Memory B cell (primary cell): ENCODE measurements at regions not wholly inside any gene's neighbourhood (a gene's known extent, or its start where the extent isn't known, plus 50 kb on each side); places are given as distances from the start of the nearest gene placed in this dataset.

Experiments
- ATAC-seq: fragments of 150-1000 bp; cut with Tn5 transposase; 2 replicates; pipeline ENCODE4 v1.10.0; 2021; ENCODE audit warnings: low read depth, mild to moderate bottlenecking, moderate library complexity
- DNase-seq, 2 donors: peaks; one replicate each; pipeline ENCODE4 v3.0.0; 2022; ENCODE audit warnings: low spot score in 2 of 2
- H3K27ac Mint-ChIP-seq: one replicate; pipeline ENCODE4 v1.8.0; 2022; ENCODE audit warnings: mild to moderate bottlenecking, moderate library complexity, mixed read lengths
- H3K27me3 Mint-ChIP-seq: one replicate; pipeline ENCODE4 v1.8.0; 2022; ENCODE audit warnings: mixed read lengths
- H3K36me3 Mint-ChIP-seq: one replicate; pipeline ENCODE4 v1.8.0; 2022; ENCODE audit warnings: mild to moderate bottlenecking, mixed read lengths
- H3K4me1 Mint-ChIP-seq: one replicate; pipeline ENCODE4 v1.8.0; 2022; ENCODE audit warnings: mixed read lengths
- H3K4me3 Mint-ChIP-seq: one replicate; pipeline ENCODE4 v1.8.0; 2022; ENCODE audit warnings: mild to moderate bottlenecking, moderate library complexity, mixed read lengths
- H3K9me3 Mint-ChIP-seq: one replicate; pipeline ENCODE4 v1.8.0; 2022; ENCODE audit warnings: mixed read lengths

DNA sequence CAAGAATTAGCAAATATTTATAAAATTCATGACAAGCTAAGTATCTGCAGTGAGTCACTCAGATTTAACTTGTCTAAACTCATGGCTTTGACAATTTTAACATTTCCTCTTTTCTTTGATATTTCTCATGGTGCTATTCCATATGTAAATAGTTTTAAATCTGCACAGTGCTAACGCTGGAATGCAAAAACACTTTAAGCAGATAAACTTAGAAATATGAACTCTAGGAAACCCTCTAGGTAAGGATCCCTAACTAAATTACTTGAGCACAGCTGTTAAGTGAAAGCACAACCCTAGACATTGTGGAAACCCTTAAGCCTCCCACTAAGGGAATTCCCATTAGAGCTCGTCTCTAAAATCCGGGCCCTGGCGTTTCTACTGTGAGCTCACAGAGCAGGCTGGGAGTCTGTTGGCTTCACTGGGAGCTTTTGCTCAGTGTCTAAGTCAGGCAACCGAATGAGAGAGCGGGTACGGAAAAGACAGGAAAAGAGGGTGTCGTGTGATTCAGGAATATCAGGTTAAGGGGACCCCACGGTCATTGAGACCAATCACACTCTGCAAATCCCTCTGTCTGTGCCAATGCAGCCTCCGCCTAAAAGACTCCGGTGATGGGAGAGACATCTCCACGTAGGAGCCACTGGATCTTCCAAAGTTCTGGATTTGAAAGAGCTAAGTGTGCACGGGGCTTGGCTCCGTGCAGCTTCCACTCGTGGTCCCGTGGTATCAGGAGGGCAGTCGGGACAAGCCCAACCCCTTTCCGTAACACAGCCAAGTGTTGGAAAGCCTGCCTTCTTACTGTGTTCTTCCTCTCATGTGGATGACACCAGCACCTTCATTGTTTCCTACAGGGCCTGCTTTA lies 112.3 kb upstream of the RPS6KA2 start:
- no peak overlapping the region for H3K4me3 Mint-ChIP-seq
- DNase-seq, result no peak
- no peak for ATAC-seq
- no peaks in the 10 kb centered on the region for H3K4me1 Mint-ChIP-seq
- no peak overlapping the region for H3K27ac Mint-ChIP-seq
- no peaks in the 10 kb centered on the region for H3K36me3 Mint-ChIP-seq
- no peaks in the 10 kb centered on the region for H3K27me3 Mint-ChIP-seq
- H3K9me3 Mint-ChIP-seq, result no peaks in the 10 kb centered on the region

DNA sequence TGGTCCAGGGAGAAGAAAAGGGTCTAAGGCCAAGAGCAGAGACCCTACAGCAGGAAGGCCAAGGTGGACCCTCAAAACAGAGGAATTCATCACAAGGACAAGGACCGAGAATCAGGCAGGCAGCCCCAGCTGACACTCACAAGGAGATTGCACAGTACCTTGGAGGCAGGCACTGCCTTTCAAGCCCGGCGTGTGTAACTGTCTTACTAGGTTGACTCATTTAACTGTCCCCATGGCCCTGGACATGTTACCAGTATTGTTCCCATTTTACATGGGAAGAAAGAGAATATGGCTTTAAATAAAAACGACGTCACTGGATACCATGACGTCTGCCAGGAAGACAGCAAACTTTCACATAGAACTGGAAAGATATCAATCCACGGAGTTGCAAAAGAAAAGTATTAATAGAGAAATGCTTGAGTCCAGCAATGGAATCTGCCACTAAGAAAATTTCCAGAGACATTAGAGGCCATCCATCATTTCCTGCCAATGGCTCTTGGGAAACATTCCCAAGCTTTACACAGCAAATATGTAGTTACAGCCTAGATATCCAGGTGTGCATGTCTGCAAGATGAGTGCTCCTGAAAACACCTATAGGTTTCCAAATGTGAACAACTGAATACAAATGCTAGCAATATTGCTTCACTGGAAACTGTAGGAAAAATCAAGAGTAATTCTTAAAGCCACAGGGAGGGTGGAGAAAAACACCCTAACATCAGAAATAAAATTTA lies 111.5 kb upstream of the RPS6KA2 start:
- H3K36me3 Mint-ChIP-seq, result no peaks in the 10 kb centered on the region
- no peaks in the 10 kb centered on the region for H3K4me1 Mint-ChIP-seq
- ATAC-seq (no peak), DNase-seq (no peak)
- H3K9me3 Mint-ChIP-seq, result no peaks in the 10 kb centered on the region
- H3K27me3 Mint-ChIP-seq, result no peaks in the 10 kb centered on the region
- no peak overlapping the region for H3K4me3 Mint-ChIP-seq
- H3K27ac Mint-ChIP-seq, result no peak overlapping the region

- H3K27me3 Mint-ChIP-seq, result no peaks in the 10 kb centered on the region
- no peaks in the 10 kb centered on the region for H3K36me3 Mint-ChIP-seq
- H3K9me3 Mint-ChIP-seq, result no peaks in the 10 kb centered on the region
- DNase-seq (no peak), ATAC-seq (no peak)
- H3K4me1 Mint-ChIP-seq, result no peaks in the 10 kb centered on the region
- no peak overlapping the region for H3K4me3 Mint-ChIP-seq
- no peak overlapping the region for H3K27ac Mint-ChIP-seq
Measured at GRCh38 chr6:166737261-166737660, 110.2 kb upstream of the RPS6KA2 start.

DNA sequence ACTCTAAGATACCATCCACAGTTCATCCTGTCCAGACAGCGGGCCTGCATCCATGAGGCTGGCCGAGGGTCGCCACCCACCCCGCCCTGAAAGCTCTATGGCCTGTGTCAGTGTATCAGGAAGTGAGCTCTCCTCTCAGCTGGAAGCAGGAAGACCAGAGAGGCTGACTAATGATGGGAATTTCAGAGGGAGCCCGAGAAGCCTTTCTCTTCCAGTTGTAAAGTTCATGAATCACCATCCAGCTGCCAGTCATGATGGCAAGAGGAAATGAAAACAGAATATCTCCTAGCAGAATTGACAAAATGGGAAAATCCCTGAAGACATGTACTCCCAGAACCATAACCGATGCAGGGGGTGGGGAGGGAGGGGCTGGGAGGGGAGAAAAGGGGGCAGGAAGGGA lies 109.6 kb upstream of the RPS6KA2 start:
- Mint-ChIP-seq H3K27me3 (no peaks in the 10 kb centered on the region), H3K9me3 (no peaks in the 10 kb centered on the region), H3K4me3 (no peak overlapping the region), H3K27ac (no peak overlapping the region), H3K36me3 (no peaks in the 10 kb centered on the region), H3K4me1 (no peaks in the 10 kb centered on the region)
- ATAC-seq, result no peak
- no peak for DNase-seq

DNA sequence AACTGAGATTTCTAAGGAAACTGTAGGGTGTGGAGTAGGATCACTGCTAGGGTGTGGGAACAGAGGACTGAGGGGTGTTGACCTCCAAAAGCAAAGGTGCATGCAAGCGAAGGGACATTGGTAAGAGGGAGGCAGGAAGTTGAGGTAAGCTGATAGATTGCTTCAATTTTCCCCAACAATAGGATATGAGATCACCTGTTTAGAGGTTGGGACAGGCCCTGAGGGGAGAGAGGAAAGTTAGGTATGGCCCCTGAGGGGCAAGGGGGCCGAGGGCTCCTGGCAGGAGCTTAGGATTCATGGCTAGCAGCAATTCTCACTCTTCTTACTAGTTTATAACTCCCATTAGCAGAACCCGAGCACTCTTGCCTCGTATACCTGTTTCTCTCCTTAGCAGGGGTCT lies 106.8 kb upstream of the RPS6KA2 start:
- Mint-ChIP-seq H3K27me3 (peaks cover 1% of the 10 kb centered on the region), H3K27ac (no peak overlapping the region), H3K4me3 (no peak overlapping the region), H3K9me3 (no peaks in the 10 kb centered on the region), H3K4me1 (no peaks in the 10 kb centered on the region), H3K36me3 (no peaks in the 10 kb centered on the region)
- ATAC-seq (no peak), DNase-seq (no peak)

- no peak overlapping the region for H3K4me3 Mint-ChIP-seq
- DNase-seq, result no peak
- H3K9me3 Mint-ChIP-seq, result no peaks in the 10 kb centered on the region
- H3K4me1 Mint-ChIP-seq, result peaks cover 2% of the 10 kb centered on the region
- no peak for ATAC-seq
- no peak overlapping the region for H3K27ac Mint-ChIP-seq
- no peaks in the 10 kb centered on the region for H3K36me3 Mint-ChIP-seq
- H3K27me3 Mint-ChIP-seq, result peaks cover 7% of the 10 kb centered on the region
Measured at GRCh38 chr6:166729658-166730057, 102.6 kb upstream of the RPS6KA2 start.

DNA sequence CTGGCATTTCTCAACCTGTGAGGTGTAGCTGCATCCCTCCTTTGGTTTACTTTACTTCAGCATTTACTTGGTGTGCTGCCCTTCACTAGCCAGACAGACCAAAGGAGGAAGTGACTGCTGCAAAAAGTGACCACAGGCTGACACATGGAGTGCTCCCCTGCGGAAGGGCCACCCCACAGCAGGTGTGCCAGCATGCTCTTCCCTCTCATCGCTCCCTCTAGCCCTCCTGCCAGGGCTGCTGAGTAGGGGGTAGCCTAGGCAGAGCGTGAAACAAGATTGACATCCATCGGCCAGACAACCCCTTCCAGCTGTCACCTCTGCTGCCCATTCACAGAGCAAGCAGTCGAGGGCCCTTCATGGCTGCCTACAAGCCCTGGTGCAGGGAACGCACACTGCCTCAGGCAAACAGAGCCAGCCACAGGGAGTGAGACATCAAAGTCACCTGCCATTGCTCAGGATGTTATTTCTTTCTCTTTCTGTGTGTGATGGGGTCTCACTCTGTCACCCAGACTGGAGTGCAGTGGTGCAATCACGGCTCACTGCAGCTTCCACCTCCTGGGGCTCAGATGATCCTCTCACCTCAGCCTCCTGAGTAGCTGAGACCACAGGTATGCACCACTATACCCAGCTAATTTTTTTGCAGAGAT lies 102.0 kb upstream of the RPS6KA2 start:
- Mint-ChIP-seq H3K27me3 (peaks cover 7% of the 10 kb centered on the region), H3K27ac (no peak overlapping the region), H3K4me1 (peaks cover 2% of the 10 kb centered on the region), H3K36me3 (no peaks in the 10 kb centered on the region), H3K4me3 (no peak overlapping the region), H3K9me3 (no peaks in the 10 kb centered on the region)
- ATAC-seq (no peak), DNase-seq (no peak)

- Mint-ChIP-seq H3K27me3 (peaks cover 7% of the 10 kb centered on the region), H3K36me3 (no peaks in the 10 kb centered on the region), H3K9me3 (no peaks in the 10 kb centered on the region), H3K4me3 (no peak overlapping the region), H3K4me1 (peaks cover 2% of the 10 kb centered on the region), H3K27ac (no peak overlapping the region)
- DNase-seq (no peak), ATAC-seq (no peak)
Measured at GRCh38 chr6:166726201-166726600, 99.2 kb upstream of the RPS6KA2 start.

- Mint-ChIP-seq H3K36me3 (no peaks in the 10 kb centered on the region), H3K4me1 (peaks cover 2% of the 10 kb centered on the region), H3K4me3 (no peak overlapping the region), H3K9me3 (no peaks in the 10 kb centered on the region), H3K27ac (no peak overlapping the region), H3K27me3 (peaks cover 7% of the 10 kb centered on the region)
- ATAC-seq (no peak), DNase-seq (no peak)
Measured at GRCh38 chr6:166725571-166725970, 98.5 kb upstream of the RPS6KA2 start.

- Mint-ChIP-seq H3K27me3 (peaks cover 6% of the 10 kb centered on the region), H3K4me1 (peaks cover 2% of the 10 kb centered on the region), H3K4me3 (no peak overlapping the region), H3K9me3 (no peaks in the 10 kb centered on the region), H3K36me3 (no peaks in the 10 kb centered on the region), H3K27ac (no peak overlapping the region)
- ATAC-seq (no peak), DNase-seq (no peak)
Measured at GRCh38 chr6:166724576-166724975, 97.5 kb upstream of the RPS6KA2 start.

DNA sequence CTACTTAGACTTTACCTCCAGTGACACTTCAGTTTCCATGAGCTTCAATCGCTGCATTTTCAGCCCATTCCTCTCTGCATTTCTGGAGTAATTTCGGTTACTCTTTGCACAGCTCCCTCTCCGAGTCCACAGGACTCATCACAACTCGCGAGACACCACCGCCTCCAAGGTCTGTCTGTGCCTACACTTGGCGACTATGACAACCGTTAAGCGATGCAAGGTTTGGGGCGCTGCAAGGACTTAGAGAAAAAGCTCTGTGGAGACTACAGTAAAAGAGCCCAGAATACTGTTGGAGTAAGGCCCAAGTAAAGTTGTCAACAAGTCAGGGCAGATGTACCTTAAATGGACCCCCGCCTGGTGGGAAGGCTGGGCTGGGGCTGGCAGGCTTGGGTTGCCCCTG lies 95.7 kb upstream of the RPS6KA2 start:
- H3K27me3 Mint-ChIP-seq, result peaks cover 4% of the 10 kb centered on the region
- no peak overlapping the region for H3K27ac Mint-ChIP-seq
- H3K9me3 Mint-ChIP-seq, result no peaks in the 10 kb centered on the region
- peaks cover 2% of the 10 kb centered on the region for H3K4me1 Mint-ChIP-seq
- no peak for ATAC-seq
- DNase-seq, result no peak
- H3K36me3 Mint-ChIP-seq, result no peaks in the 10 kb centered on the region
- H3K4me3 Mint-ChIP-seq, result no peak overlapping the region

DNA sequence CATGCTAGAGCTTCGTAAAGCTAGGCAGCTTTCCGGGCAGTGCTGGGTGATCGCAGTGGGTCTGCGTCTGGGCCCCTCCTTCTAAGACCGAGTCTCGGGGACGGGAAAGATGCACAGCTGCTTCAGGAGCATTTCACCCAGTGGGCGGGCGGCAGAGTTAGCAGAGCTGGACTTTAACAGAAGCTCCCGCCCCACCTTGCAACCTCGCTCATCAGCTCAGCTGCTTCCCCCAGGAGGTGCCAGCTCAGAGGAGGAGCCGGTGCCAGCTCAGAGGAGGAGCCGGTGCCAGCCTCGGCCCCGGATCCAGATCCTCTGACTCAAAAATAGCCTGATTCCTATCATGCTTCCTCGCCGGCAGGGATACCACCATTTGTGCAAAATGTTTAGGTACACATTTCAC lies 94.5 kb upstream of the RPS6KA2 start:
- no peak overlapping the region for H3K4me3 Mint-ChIP-seq
- no peak for ATAC-seq
- H3K4me1 Mint-ChIP-seq, result peaks cover 2% of the 10 kb centered on the region
- no peak for DNase-seq
- no peaks in the 10 kb centered on the region for H3K36me3 Mint-ChIP-seq
- H3K27me3 Mint-ChIP-seq, result peaks cover 7% of the 10 kb centered on the region
- H3K9me3 Mint-ChIP-seq, result no peaks in the 10 kb centered on the region
- no peak overlapping the region for H3K27ac Mint-ChIP-seq

DNA sequence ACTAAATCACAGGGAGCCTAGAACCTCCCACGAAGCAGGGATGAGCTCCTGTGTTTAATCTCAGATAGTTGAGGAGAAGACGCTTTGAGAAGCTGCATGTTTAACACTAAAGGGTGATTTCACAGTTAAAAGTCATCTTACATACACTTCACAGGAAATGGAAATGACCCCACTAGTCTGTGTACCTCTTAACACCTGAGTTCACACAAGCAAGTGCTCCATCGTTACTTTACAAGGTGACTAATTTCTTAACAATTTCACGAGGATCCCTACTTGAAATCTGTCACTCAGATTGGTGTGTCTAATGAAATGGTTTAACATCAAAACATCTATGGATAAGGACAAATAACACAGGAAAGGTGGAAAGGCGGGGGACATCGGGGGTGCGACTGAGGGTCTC lies 93.8 kb upstream of the RPS6KA2 start:
- H3K27ac Mint-ChIP-seq, result no peak overlapping the region
- peaks cover 7% of the 10 kb centered on the region for H3K27me3 Mint-ChIP-seq
- DNase-seq (no peak), ATAC-seq (no peak)
- peaks cover 2% of the 10 kb centered on the region for H3K4me1 Mint-ChIP-seq
- no peaks in the 10 kb centered on the region for H3K36me3 Mint-ChIP-seq
- H3K9me3 Mint-ChIP-seq, result no peaks in the 10 kb centered on the region
- H3K4me3 Mint-ChIP-seq, result no peak overlapping the region

- ATAC-seq, result no peak
Measured at GRCh38 chr6:166719019-166719418, 92.0 kb upstream of the RPS6KA2 start.

More at GRCh38 chr6:166719019-166719418, 92.0 kb upstream of the RPS6KA2 start:
- H3K4me3 Mint-ChIP-seq, result no peak overlapping the region
- no peak for DNase-seq
- H3K4me1 Mint-ChIP-seq, result no peaks in the 10 kb centered on the region
- H3K36me3 Mint-ChIP-seq, result no peaks in the 10 kb centered on the region
- H3K27me3 Mint-ChIP-seq, result peaks cover 5% of the 10 kb centered on the region
- H3K27ac Mint-ChIP-seq, result no peak overlapping the region
- H3K9me3 Mint-ChIP-seq, result no peaks in the 10 kb centered on the region
